HepG2 (cell line): ENCODE measurements at regions not wholly inside any gene's neighbourhood (a gene's known extent, or its start where the extent isn't known, plus 50 kb on each side); places are given as distances from the start of the nearest gene placed in this dataset.

Experiments used
- ATAC-seq: fragments of 200-7000 bp; cut with Tn5 transposase; 3 replicates; pipeline ENCODE4 v1.9.1; 2020; ENCODE audit warnings: mild to moderate bottlenecking, moderate library complexity
- BruUV-seq: library from RNA; stranded (reverse); fragments of 400-500 nt; replicated peaks from 2 replicates; lab custom pipeline; 2021; lab: Mats Ljungman, UMichigan
- CTCF ChIA-PET: fragments of 300-600 bp; formaldehyde crosslinking; extraction: SDS; loops from one replicate; lab custom pipeline; 2021; ENCODE audit warnings: low total read pairs, inconsistent platforms, low intra/inter-chr PET ratio; lab: Yijun Ruan, JAX
- POLR2A ChIA-PET: fragments of 350-600 bp; sonication (Branson Sonifier 250); formaldehyde crosslinking; loops from one replicate; lab custom pipeline; 2020; ENCODE audit warnings: antibody characterized with exemption, inconsistent platforms; lab: Yijun Ruan, JAX
- DNase-seq: peaks from one replicate; pipeline ENCODE4 v3.0.0-alpha.2; 2015; ENCODE audit warnings: low spot score
- FAIRE-seq: peaks from 3 replicates; lab custom pipeline; 2011; peaks lifted over from hg19 to GRCh38; lab: Jason Lieb, UNC
- H2AFZ ChIP-seq: one replicate; pipeline ENCODE4 v1.6.1; 2011; ENCODE audit warnings: low read length, inconsistent platforms
- H3K27ac ChIP-seq: fragments of 300-600 bp; 3 replicates; pipeline ENCODE4 v1.8.0; 2011; ENCODE audit warnings: mixed run types, mild to moderate bottlenecking, mixed read lengths, low read length, inconsistent platforms; ENCODE audit not compliant: insufficient read depth; ENCODE audit errors: extremely low read length
- H3K27me3 ChIP-seq, 2 experiments: fragments of 200-600 bp in 1 of 2; 2 replicates in 1 of 2; 3 replicates in 1 of 2; pipeline versions ENCODE4 v1.6.0 to v1.8.0; 2011; ENCODE audit warnings: low read length in 2 of 2, mild to moderate bottlenecking in 2 of 2, moderate library complexity in 2 of 2, inconsistent platforms in 1 of 2; ENCODE audit not compliant: insufficient read depth in 2 of 2, control insufficient read depth in 1 of 2
- H3K36me3 ChIP-seq, 2 experiments: fragments of 200-600 bp in 1 of 2; replicated peaks in 1 of 2; 2 replicates in 1 of 2; 3 replicates in 1 of 2; pipeline versions ENCODE4 v1.5.1 to v1.8.0; 2011; ENCODE audit warnings: low read length in 2 of 2, inconsistent platforms in 1 of 2; ENCODE audit not compliant: insufficient read depth in 2 of 2, control insufficient read depth in 1 of 2
- H3K4me1 ChIP-seq: 2 replicates; pipeline ENCODE4 v1.5.1; 2012; ENCODE audit warnings: low read length, inconsistent platforms; ENCODE audit not compliant: insufficient read depth
- H3K4me2 ChIP-seq: 2 replicates; pipeline ENCODE4 v1.6.0; 2011; ENCODE audit warnings: low read depth, low read length, inconsistent platforms
- H3K4me3 ChIP-seq, 3 experiments: fragments of 200-600 bp in 1 of 3; sonication (generic), shearing (Covaris generic) in 1 of 3; replicated peaks in 1 of 3; 2 replicates each; pipeline ENCODE4 v1.5.1; 2011 to 2016; ENCODE audit warnings: low read length in 3 of 3, inconsistent platforms in 2 of 3, low read depth in 2 of 3, mild to moderate bottlenecking in 2 of 3, control low read depth in 1 of 3, mixed read lengths in 1 of 3; ENCODE audit not compliant: insufficient read depth in 1 of 3
- H3K79me2 ChIP-seq: one replicate; pipeline ENCODE4 v1.6.1; 2011; ENCODE audit warnings: low read length, inconsistent platforms; ENCODE audit not compliant: insufficient read depth
- H3K9ac ChIP-seq: 2 replicates; pipeline ENCODE4 v1.6.0; 2011; ENCODE audit warnings: mild to moderate bottlenecking, low read depth, low read length, inconsistent platforms; ENCODE audit not compliant: insufficient read depth
- H3K9me3 ChIP-seq: 2 replicates; pipeline ENCODE4 v1.5.1; 2012; ENCODE audit warnings: mild to moderate bottlenecking, low read length
- H4K20me1 ChIP-seq: 2 replicates; pipeline ENCODE4 v1.6.0; 2011; ENCODE audit warnings: inconsistent platforms, mild to moderate bottlenecking, low read length, moderate library complexity; ENCODE audit not compliant: insufficient read depth
- EHMT2 ChIP-seq: fragments of 200-600 bp; sonication (generic); IDR thresholded peaks from 2 replicates; pipeline ENCODE4 v1.7.0; 2017; ENCODE audit warnings: antibody characterized with exemption, low read depth, low read length, borderline replicate concordance
- HES4 ChIP-seq: sonication (generic); formaldehyde crosslinking; IDR thresholded peaks from 2 replicates; pipeline ENCODE4 v1.9.0; 2021; ENCODE audit warnings: mild to moderate bottlenecking, missing genetic modification reagents, borderline replicate concordance
- JUN ChIP-seq: sonication (generic); formaldehyde crosslinking; IDR thresholded peaks from 2 replicates; pipeline ENCODE4 v1.4.0; 2020; ENCODE audit warnings: mild to moderate bottlenecking, missing genetic modification reagents
- RFX5 ChIP-seq: IDR thresholded peaks from 2 replicates; pipeline ENCODE4 v1.6.1; 2011; ENCODE audit warnings: low read depth, low read length, improper control_type of control experiment
- SP140L ChIP-seq: sonication (generic); formaldehyde crosslinking; IDR thresholded peaks from 2 replicates; pipeline ENCODE4 v1.4.0; 2020; ENCODE audit warnings: missing genetic modification reagents, borderline replicate concordance
- UBTF ChIP-seq: sonication (generic); formaldehyde crosslinking; IDR thresholded peaks from 2 replicates; pipeline ENCODE4 v1.4.0; 2020; ENCODE audit warnings: mild to moderate bottlenecking, missing genetic modification reagents
- ZBTB44 ChIP-seq: sonication (generic); formaldehyde crosslinking; IDR thresholded peaks from 2 replicates; pipeline ENCODE4 v1.4.0; 2020; ENCODE audit warnings: missing genetic modification reagents
- ZKSCAN8 ChIP-seq: IDR thresholded peaks from 2 replicates; pipeline ENCODE4 v1.6.1; 2016; ENCODE audit warnings: borderline replicate concordance, missing genetic modification reagents, missing compliant biosample characterization
- ZNF101 ChIP-seq: sonication (generic); formaldehyde crosslinking; IDR thresholded peaks from 2 replicates; pipeline ENCODE4 v1.4.0; 2020; ENCODE audit warnings: mild to moderate bottlenecking, low read depth, missing genetic modification reagents, borderline replicate concordance
- ZNF496 ChIP-seq: sonication (generic); formaldehyde crosslinking; IDR thresholded peaks from 2 replicates; pipeline ENCODE4 v1.8.1; 2023; ENCODE audit warnings: mild to moderate bottlenecking, moderate library complexity, missing genetic modification reagents; ENCODE audit not compliant: insufficient replicate concordance
- ZNF546 ChIP-seq: sonication (generic); formaldehyde crosslinking; conservative IDR thresholded peaks from 2 replicates; pipeline ENCODE4 v1.8.1; 2023; ENCODE audit warnings: mild to moderate bottlenecking, missing genetic modification reagents
- ZNF605 ChIP-seq: sonication (generic); formaldehyde crosslinking; IDR thresholded peaks from 2 replicates; pipeline ENCODE4 v1.8.0; 2022; ENCODE audit warnings: mild to moderate bottlenecking, missing genetic modification reagents
- ZNF660 ChIP-seq: sonication (generic); formaldehyde crosslinking; IDR thresholded peaks from 2 replicates; pipeline ENCODE4 v1.5.1; 2020; ENCODE audit warnings: mild to moderate bottlenecking, low read depth, missing genetic modification reagents, borderline replicate concordance
- ZNF710 ChIP-seq: sonication (generic); formaldehyde crosslinking; IDR thresholded peaks from 2 replicates; pipeline ENCODE4 v1.5.0; 2020; ENCODE audit warnings: mild to moderate bottlenecking, missing genetic modification reagents, borderline replicate concordance
- WGBS: methylation state at CpG from one replicate; pipeline ENCODE4 v1.1.6; 2017; ENCODE audit warnings: low lambda C conversion rate; 5-methylcytosine and 5-hydroxymethylcytosine counted together
- in situ Hi-C: cut with HindIII; loops from 2 replicates; pipeline ENCODE4 v1.10.0; 2017; ENCODE audit warnings: low pct_unique_long_range_greater_than_20kb; ENCODE audit not compliant: extremely low pct_ligation_motif_present
- intact Hi-C: fragments of 100-400 bp; cut with micrococcal nuclease; formaldehyde crosslinking; loops from one replicate; pipeline ENCODE4 v1.10.0; 2022; ENCODE audit not compliant: unreplicated experiment
- TF ChIP-seq, protein P1 (sequence below): sonication (generic); formaldehyde crosslinking; IDR thresholded peaks from 2 replicates; pipeline ENCODE4 v1.4.0; 2020; ENCODE audit warnings: missing genetic modification reagents

GRCh38 chr14:76696361-76696760 is 64.9 kb upstream of the VASH1 start:
- POLR2A ChIA-PET = no interaction called here
- no peak overlapping the region for H3K4me2 ChIP-seq
- H3K36me3 ChIP-seq = no peaks in the 10 kb centered on the region
- no peak overlapping the region for H3K27ac ChIP-seq
- peaks cover 9% of the 10 kb centered on the region; the same call in 1 of the 2 replicates for H3K4me1 ChIP-seq
- in situ Hi-C loops = no loop called here
- 19% methylated on average over 3 of the region's 3 CpGs for WGBS
- no peak for TF ChIP-seq ZNF496 (CRISPR knock-in tag)
- TF ChIP-seq JUN (CRISPR knock-in tag) = no peak
- TF ChIP-seq HES4 = no peak
- no peak for TF ChIP-seq EHMT2
- TF ChIP-seq ZNF101 = no peak
- no peak for TF ChIP-seq RFX5
- no peak for TF ChIP-seq ZNF710 (CRISPR knock-in tag)
- TF ChIP-seq ZNF605 (CRISPR knock-in tag) = no peak
- TF ChIP-seq ZBTB44 (CRISPR knock-in tag) = no peak
- no peak for TF ChIP-seq ZNF546 (CRISPR knock-in tag)
- TF ChIP-seq ZNF660 (CRISPR knock-in tag) = no peak
- TF ChIP-seq, protein P1, sequence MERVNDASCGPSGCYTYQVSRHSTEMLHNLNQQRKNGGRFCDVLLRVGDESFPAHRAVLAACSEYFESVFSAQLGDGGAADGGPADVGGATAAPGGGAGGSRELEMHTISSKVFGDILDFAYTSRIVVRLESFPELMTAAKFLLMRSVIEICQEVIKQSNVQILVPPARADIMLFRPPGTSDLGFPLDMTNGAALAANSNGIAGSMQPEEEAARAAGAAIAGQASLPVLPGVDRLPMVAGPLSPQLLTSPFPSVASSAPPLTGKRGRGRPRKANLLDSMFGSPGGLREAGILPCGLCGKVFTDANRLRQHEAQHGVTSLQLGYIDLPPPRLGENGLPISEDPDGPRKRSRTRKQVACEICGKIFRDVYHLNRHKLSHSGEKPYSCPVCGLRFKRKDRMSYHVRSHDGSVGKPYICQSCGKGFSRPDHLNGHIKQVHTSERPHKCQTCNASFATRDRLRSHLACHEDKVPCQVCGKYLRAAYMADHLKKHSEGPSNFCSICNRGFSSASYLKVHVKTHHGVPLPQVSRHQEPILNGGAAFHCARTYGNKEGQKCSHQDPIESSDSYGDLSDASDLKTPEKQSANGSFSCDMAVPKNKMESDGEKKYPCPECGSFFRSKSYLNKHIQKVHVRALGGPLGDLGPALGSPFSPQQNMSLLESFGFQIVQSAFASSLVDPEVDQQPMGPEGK (CRISPR knock-in tag) = no peak
- no peak for TF ChIP-seq ZKSCAN8 (CRISPR knock-in tag)
- no peak for TF ChIP-seq UBTF (CRISPR knock-in tag)
- no peak for TF ChIP-seq SP140L (CRISPR knock-in tag)
- TF ChIP-seq, all 625 proteins: peak for 0
- FAIRE-seq = no peak
- no peaks in the 10 kb centered on the region for H4K20me1 ChIP-seq
- no TSS peak for BruUV-seq
- H3K27me3 ChIP-seq = peaks cover 0 to 8% of the 10 kb centered on the region in 2 experiments; a peak in 2 of 5 replicates
- no peak for ATAC-seq
- H2AFZ ChIP-seq = no peak overlapping the region
- intact Hi-C loops = no loop called here
- H3K4me3 ChIP-seq = no peak overlapping the region
- no peaks in the 10 kb centered on the region for H3K79me2 ChIP-seq
- H3K9me3 ChIP-seq = no peaks in the 10 kb centered on the region
- no peak overlapping the region for H3K9ac ChIP-seq
- DNase-seq = no peak
- CTCF ChIA-PET = no interaction called here
